ENCODE measurements at regions not wholly inside any gene's neighbourhood (a gene's known extent, or its start where the extent isn't known, plus 50 kb on each side); places are given as distances from the start of the nearest gene placed in this dataset.

GRCh38 chr6:78150425-78150824 lies 497.6 kb downstream of the MEI4 start:
- TF ChIP-seq, protein P1, sequence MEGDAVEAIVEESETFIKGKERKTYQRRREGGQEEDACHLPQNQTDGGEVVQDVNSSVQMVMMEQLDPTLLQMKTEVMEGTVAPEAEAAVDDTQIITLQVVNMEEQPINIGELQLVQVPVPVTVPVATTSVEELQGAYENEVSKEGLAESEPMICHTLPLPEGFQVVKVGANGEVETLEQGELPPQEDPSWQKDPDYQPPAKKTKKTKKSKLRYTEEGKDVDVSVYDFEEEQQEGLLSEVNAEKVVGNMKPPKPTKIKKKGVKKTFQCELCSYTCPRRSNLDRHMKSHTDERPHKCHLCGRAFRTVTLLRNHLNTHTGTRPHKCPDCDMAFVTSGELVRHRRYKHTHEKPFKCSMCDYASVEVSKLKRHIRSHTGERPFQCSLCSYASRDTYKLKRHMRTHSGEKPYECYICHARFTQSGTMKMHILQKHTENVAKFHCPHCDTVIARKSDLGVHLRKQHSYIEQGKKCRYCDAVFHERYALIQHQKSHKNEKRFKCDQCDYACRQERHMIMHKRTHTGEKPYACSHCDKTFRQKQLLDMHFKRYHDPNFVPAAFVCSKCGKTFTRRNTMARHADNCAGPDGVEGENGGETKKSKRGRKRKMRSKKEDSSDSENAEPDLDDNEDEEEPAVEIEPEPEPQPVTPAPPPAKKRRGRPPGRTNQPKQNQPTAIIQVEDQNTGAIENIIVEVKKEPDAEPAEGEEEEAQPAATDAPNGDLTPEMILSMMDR (IDR thresholded peaks at IDR 0.05 in 2 of 3, conservative IDR thresholded peaks at IDR 0.05 in 1 of 3; ENCODE audit: insufficient read depth in 2 of 3, low read depth in 1 of 3, low read length in 3 of 3): no peak
- no peak for TF ChIP-seq ZNF121 (CRISPR knock-in tag; conservative IDR thresholded peaks at IDR 0.05)
- no peak for TF ChIP-seq ZNF668 (CRISPR knock-in tag; IDR thresholded peaks at IDR 0.05)

All from K562 (cell line).